Ishikawa (cell line): ENCODE measurements at regions not wholly inside any gene's neighbourhood (a gene's known extent, or its start where the extent isn't known, plus 50 kb on each side); places are given as distances from the start of the nearest gene placed in this dataset.

ENCODE experiments used
- CEBPB ChIP-seq: IDR thresholded peaks from 2 replicates; pipeline ENCODE4 v1.6.1; 2012
- CREB1 ChIP-seq: IDR thresholded peaks from 2 replicates; pipeline ENCODE4 v1.6.1; 2012; ENCODE audit warnings: low read depth
- EGR1 ChIP-seq: IDR thresholded peaks from 2 replicates; pipeline ENCODE4 v1.6.1; 2012
- EP300 ChIP-seq: IDR thresholded peaks from 2 replicates; pipeline ENCODE4 v1.6.1; 2012; ENCODE audit warnings: borderline replicate concordance
- FOXM1 ChIP-seq: IDR thresholded peaks from 2 replicates; pipeline ENCODE4 v1.6.1; 2012; ENCODE audit warnings: low read depth, borderline replicate concordance
- NFIC ChIP-seq: IDR thresholded peaks from 2 replicates; pipeline ENCODE4 v1.6.1; 2012
- RAD21 ChIP-seq: IDR thresholded peaks from 2 replicates; pipeline ENCODE4 v1.6.1; 2012; ENCODE audit warnings: low read depth
- TAF1 ChIP-seq: IDR thresholded peaks from 2 replicates; pipeline ENCODE4 v1.6.1; 2012; ENCODE audit warnings: low read depth, mild to moderate bottlenecking
- TCF12 ChIP-seq: IDR thresholded peaks from 2 replicates; pipeline ENCODE4 v1.6.1; 2012; ENCODE audit warnings: low read depth
- TEAD4 ChIP-seq: IDR thresholded peaks from 2 replicates; pipeline ENCODE4 v1.6.1; 2012
- YY1 ChIP-seq: IDR thresholded peaks from 2 replicates; pipeline ENCODE4 v1.6.1; 2012; ENCODE audit warnings: low read depth
- ZBTB7A ChIP-seq: IDR thresholded peaks from 2 replicates; pipeline ENCODE4 v1.6.1; 2012; ENCODE audit warnings: low read depth
- TF ChIP-seq, protein P1 (sequence below): IDR thresholded peaks from 2 replicates; pipeline ENCODE4 v1.6.1; 2012; ENCODE audit warnings: low read depth, mild to moderate bottlenecking
- TF ChIP-seq, protein P2 (sequence below): IDR thresholded peaks from 2 replicates; pipeline ENCODE4 v1.6.1; 2012
- TF ChIP-seq, protein P3 (sequence below): IDR thresholded peaks from 2 replicates; pipeline ENCODE4 v1.6.1; 2012

DNA sequence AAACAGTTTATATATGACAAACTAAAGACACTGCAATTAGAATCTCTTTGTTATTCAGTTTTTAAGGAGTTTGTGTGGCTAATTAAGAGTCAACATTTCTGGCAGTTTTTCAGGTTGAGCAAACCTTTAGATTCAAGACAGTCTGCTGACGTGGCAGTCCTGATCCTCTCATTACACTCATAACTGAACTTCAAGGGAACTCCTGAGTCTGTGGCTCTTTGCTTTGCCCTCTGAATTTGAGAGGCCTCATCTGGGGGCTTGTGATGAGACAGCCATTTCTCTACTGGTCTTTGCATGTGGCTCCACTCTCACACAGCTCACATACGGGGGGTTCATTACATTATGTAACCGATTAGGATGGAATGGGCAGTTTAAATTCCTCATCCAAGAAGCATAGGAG is 182.9 kb upstream of the MEF2C start:
- TF ChIP-seq ZBTB7A (no peak), EGR1 (no peak)

DNA sequence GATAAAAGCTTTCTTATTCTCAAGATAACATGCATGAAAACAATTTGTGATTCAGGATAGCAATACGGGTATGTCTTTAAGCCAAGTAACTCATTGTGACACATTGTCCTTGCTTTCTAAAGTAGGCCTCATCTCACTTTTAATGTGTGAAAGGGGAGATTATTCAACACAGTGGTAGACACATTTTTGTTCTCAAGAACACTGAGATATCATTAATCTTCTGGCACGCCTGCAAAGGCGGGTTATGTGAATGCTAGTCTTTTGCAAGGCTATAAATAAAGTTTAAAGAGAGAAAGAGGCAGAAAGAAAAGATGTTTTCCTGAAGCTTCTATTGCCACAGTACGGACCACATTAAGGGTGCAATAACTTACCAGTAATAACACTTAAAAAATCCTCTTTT is 181.8 kb upstream of the MEF2C start:
- TF ChIP-seq, protein P1, sequence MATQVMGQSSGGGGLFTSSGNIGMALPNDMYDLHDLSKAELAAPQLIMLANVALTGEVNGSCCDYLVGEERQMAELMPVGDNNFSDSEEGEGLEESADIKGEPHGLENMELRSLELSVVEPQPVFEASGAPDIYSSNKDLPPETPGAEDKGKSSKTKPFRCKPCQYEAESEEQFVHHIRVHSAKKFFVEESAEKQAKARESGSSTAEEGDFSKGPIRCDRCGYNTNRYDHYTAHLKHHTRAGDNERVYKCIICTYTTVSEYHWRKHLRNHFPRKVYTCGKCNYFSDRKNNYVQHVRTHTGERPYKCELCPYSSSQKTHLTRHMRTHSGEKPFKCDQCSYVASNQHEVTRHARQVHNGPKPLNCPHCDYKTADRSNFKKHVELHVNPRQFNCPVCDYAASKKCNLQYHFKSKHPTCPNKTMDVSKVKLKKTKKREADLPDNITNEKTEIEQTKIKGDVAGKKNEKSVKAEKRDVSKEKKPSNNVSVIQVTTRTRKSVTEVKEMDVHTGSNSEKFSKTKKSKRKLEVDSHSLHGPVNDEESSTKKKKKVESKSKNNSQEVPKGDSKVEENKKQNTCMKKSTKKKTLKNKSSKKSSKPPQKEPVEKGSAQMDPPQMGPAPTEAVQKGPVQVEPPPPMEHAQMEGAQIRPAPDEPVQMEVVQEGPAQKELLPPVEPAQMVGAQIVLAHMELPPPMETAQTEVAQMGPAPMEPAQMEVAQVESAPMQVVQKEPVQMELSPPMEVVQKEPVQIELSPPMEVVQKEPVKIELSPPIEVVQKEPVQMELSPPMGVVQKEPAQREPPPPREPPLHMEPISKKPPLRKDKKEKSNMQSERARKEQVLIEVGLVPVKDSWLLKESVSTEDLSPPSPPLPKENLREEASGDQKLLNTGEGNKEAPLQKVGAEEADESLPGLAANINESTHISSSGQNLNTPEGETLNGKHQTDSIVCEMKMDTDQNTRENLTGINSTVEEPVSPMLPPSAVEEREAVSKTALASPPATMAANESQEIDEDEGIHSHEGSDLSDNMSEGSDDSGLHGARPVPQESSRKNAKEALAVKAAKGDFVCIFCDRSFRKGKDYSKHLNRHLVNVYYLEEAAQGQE: no peak
- TF ChIP-seq ZBTB7A: no peak
- TF ChIP-seq EGR1: no peak
- TF ChIP-seq, protein P2, sequence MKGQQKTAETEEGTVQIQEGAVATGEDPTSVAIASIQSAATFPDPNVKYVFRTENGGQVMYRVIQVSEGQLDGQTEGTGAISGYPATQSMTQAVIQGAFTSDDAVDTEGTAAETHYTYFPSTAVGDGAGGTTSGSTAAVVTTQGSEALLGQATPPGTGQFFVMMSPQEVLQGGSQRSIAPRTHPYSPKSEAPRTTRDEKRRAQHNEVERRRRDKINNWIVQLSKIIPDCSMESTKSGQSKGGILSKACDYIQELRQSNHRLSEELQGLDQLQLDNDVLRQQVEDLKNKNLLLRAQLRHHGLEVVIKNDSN: no peak
- no peak for TF ChIP-seq NFIC
- TF ChIP-seq RAD21: no peak
- TF ChIP-seq TAF1: no peak
- no peak for TF ChIP-seq TCF12
- no peak for TF ChIP-seq CREB1
- TF ChIP-seq TEAD4: no peak
- no peak for TF ChIP-seq FOXM1
- no peak for TF ChIP-seq EP300
- TF ChIP-seq CEBPB: no peak
- TF ChIP-seq, protein P3, sequence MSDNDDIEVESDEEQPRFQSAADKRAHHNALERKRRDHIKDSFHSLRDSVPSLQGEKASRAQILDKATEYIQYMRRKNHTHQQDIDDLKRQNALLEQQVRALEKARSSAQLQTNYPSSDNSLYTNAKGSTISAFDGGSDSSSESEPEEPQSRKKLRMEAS: no peak

DNA sequence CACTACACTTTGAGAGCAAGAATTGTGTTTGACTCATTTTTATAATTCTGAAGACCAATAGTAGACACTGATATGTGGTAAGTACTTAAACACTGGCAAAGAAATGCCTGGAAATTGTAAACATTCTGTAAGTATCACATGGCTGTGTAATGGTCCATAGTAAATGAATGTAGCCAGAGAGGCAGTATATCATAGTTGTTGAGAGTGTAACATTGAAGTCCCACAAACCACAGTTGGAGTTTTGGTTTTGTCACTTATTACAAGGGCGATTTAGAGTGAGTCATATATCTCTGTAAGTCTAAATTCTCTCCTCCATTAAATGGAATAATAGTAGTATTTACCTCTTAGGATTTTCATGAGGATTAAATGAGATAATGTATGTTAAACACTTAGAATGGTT is 181.1 kb upstream of the MEF2C start:
- TF ChIP-seq TAF1 (no peak), YY1 (no peak), RAD21 (no peak), TCF12 (no peak), NFIC (no peak), FOXM1 (no peak), TEAD4 (no peak), CREB1 (no peak), EP300 (no peak), EGR1 (no peak)
- TF ChIP-seq, protein P2: no peak
- TF ChIP-seq, protein P1: no peak
- TF ChIP-seq, protein P3: no peak

DNA sequence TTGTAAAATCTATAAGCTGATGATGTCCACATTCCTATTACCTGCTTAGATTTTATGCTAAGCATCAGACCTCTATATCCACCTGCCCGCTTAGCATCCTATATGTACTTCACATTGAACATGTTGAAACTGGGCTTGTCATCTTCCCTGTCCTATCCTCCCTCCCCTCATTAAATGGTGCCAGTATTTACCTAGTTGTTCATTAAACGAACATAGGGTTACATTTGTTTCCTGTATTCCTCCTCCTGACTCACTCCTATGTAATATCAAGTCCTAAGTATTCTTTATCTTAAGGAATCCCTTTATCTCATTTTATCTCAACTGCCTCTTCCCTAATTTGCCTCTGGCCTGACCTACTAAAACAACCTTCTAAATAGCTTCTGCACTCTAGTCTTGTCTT is 177.8 kb upstream of the MEF2C start:
- no peak for TF ChIP-seq CREB1
- no peak for TF ChIP-seq RAD21
- TF ChIP-seq, protein P1: no peak
- TF ChIP-seq TCF12: no peak
- TF ChIP-seq TAF1: no peak
- no peak for TF ChIP-seq NFIC
- TF ChIP-seq ZBTB7A: no peak
- TF ChIP-seq EP300: no peak
- no peak for TF ChIP-seq FOXM1
- TF ChIP-seq YY1: no peak
- no peak for TF ChIP-seq TEAD4

DNA sequence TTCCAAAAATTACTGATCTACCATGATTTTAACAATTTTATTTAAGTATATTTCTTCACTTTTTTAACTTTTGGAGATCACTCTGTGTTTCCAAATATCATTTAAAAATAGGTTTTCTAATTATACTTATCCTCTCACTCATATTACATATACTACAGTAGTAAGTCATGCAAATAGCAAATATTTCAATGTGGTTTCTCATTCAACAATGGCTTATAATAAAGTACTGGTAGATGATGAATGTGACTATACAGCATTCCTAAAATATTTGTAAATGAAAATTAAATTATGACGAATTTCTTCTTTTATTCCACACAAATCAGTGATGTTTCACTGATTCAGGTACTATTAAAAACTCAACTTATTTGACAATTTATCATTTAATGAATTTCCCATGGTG is 176.3 kb upstream of the MEF2C start:
- TF ChIP-seq TEAD4 (no peak), NFIC (no peak), RAD21 (no peak), TCF12 (no peak), YY1 (no peak), CREB1 (no peak), EGR1 (no peak), CEBPB (no peak)
- TF ChIP-seq, protein P1: no peak
- TF ChIP-seq, protein P2: no peak
- TF ChIP-seq, protein P3: no peak
